ENCODE measurements at regions not wholly inside any gene's neighbourhood (a gene's known extent, or its start where the extent isn't known, plus 50 kb on each side); places are given as distances from the start of the nearest gene placed in this dataset.

- DNase-seq (ENCODE audit: extremely low spot score) = no peak
- TF ChIP-seq PKNOX1 (IDR thresholded peaks at IDR 0.05) (no peak), FOXK2 (IDR thresholded peaks at IDR 0.05) (no peak), BHLHE40 (IDR thresholded peaks at IDR 0.05; ENCODE audit: borderline replicate concordance) (no peak), SUZ12 (IDR thresholded peaks at IDR 0.05) (no peak), ZNF384 (IDR thresholded peaks at IDR 0.05) (no peak), TARDBP (IDR thresholded peaks at IDR 0.05) (no peak)
- POLR2A ChIA-PET = no interaction called here
- CTCF ChIA-PET = no interaction called here
Observed at GRCh38 chr12:84308211-84308610, 604.4 kb downstream of the SLC6A15 start.

GRCh38 chr12:84305144-84305543 is 607.5 kb downstream of the SLC6A15 start:
- CTCF ChIA-PET = no interaction called here
- no peak for DNase-seq (ENCODE audit: extremely low spot score)
- TF ChIP-seq FOXA1 (IDR thresholded peaks at IDR 0.05) = no peak
- TF ChIP-seq PKNOX1 (IDR thresholded peaks at IDR 0.05) = no peak
- no peak for TF ChIP-seq NFRKB (IDR thresholded peaks at IDR 0.05)
- no peak for TF ChIP-seq L3MBTL2 (conservative IDR thresholded peaks at IDR 0.05)
- no peak for TF ChIP-seq SUZ12 (IDR thresholded peaks at IDR 0.05)
- TF ChIP-seq CTBP1 (IDR thresholded peaks at IDR 0.05; ENCODE audit: borderline replicate concordance) = no peak
- no peak for TF ChIP-seq BHLHE40 (IDR thresholded peaks at IDR 0.05; ENCODE audit: borderline replicate concordance)
- TF ChIP-seq TARDBP (IDR thresholded peaks at IDR 0.05) = no peak
- no peak for TF ChIP-seq ELF4 (IDR thresholded peaks at IDR 0.05)
- TF ChIP-seq FOXM1 (IDR thresholded peaks at IDR 0.05; ENCODE audit: borderline replicate concordance) = no peak
- TF ChIP-seq LEF1 (IDR thresholded peaks at IDR 0.05; ENCODE audit: borderline replicate concordance) = no peak
- POLR2A ChIA-PET = no interaction called here

GRCh38 chr12:84294246-84294645 is 618.4 kb downstream of the SLC6A15 start:
- DNase-seq (ENCODE audit: extremely low spot score) = no peak
- no peak for TF ChIP-seq HDGF (IDR thresholded peaks at IDR 0.05; ENCODE audit: borderline replicate concordance)
- TF ChIP-seq CTBP1 (IDR thresholded peaks at IDR 0.05; ENCODE audit: borderline replicate concordance) = no peak
- TF ChIP-seq L3MBTL2 (conservative IDR thresholded peaks at IDR 0.05) = no peak
- TF ChIP-seq LEF1 (IDR thresholded peaks at IDR 0.05; ENCODE audit: borderline replicate concordance) = no peak
- TF ChIP-seq FOXM1 (IDR thresholded peaks at IDR 0.05; ENCODE audit: borderline replicate concordance) = no peak
- TF ChIP-seq SUZ12 (IDR thresholded peaks at IDR 0.05) = no peak
- no peak for TF ChIP-seq PKNOX1 (IDR thresholded peaks at IDR 0.05)
- TF ChIP-seq ELF4 (IDR thresholded peaks at IDR 0.05) = no peak
- TF ChIP-seq FOXK2 (IDR thresholded peaks at IDR 0.05) = no peak
- TF ChIP-seq NFRKB (IDR thresholded peaks at IDR 0.05) = no peak
- POLR2A ChIA-PET = no interaction called here
- CTCF ChIA-PET = no interaction called here

GRCh38 chr12:84290168-84290567 is 622.4 kb downstream of the SLC6A15 start:
- ChIA-PET CTCF (no interaction called here), POLR2A (no interaction called here)
- TF ChIP-seq LEF1 (IDR thresholded peaks at IDR 0.05; ENCODE audit: borderline replicate concordance) (no peak), SUZ12 (IDR thresholded peaks at IDR 0.05) (no peak), ARNT (IDR thresholded peaks at IDR 0.05) (no peak), TARDBP (IDR thresholded peaks at IDR 0.05) (no peak), FOXA1 (IDR thresholded peaks at IDR 0.05) (no peak), FOXM1 (IDR thresholded peaks at IDR 0.05; ENCODE audit: borderline replicate concordance) (no peak), BHLHE40 (IDR thresholded peaks at IDR 0.05; ENCODE audit: borderline replicate concordance) (no peak), PKNOX1 (IDR thresholded peaks at IDR 0.05) (no peak), L3MBTL2 (conservative IDR thresholded peaks at IDR 0.05) (no peak), ZNF384 (IDR thresholded peaks at IDR 0.05) (no peak), HDGF (IDR thresholded peaks at IDR 0.05; ENCODE audit: borderline replicate concordance) (no peak), SP1 (IDR thresholded peaks at IDR 0.05) (no peak), ELF4 (IDR thresholded peaks at IDR 0.05) (no peak), NFRKB (IDR thresholded peaks at IDR 0.05) (no peak), CTBP1 (IDR thresholded peaks at IDR 0.05; ENCODE audit: borderline replicate concordance) (no peak), FOXK2 (IDR thresholded peaks at IDR 0.05) (no peak)
- no peak for DNase-seq (ENCODE audit: extremely low spot score)

- POLR2A ChIA-PET = no interaction called here
- no peak for DNase-seq (ENCODE audit: extremely low spot score)
- CTCF ChIA-PET = no interaction called here
- TF ChIP-seq SP1 (IDR thresholded peaks at IDR 0.05) (no peak), PKNOX1 (IDR thresholded peaks at IDR 0.05) (no peak), ZNF384 (IDR thresholded peaks at IDR 0.05) (no peak), LEF1 (IDR thresholded peaks at IDR 0.05; ENCODE audit: borderline replicate concordance) (no peak), NFRKB (IDR thresholded peaks at IDR 0.05) (no peak), L3MBTL2 (conservative IDR thresholded peaks at IDR 0.05) (no peak), BHLHE40 (IDR thresholded peaks at IDR 0.05; ENCODE audit: borderline replicate concordance) (no peak), ELF4 (IDR thresholded peaks at IDR 0.05) (no peak), ARNT (IDR thresholded peaks at IDR 0.05) (no peak), CTBP1 (IDR thresholded peaks at IDR 0.05; ENCODE audit: borderline replicate concordance) (no peak), FOXA1 (IDR thresholded peaks at IDR 0.05) (no peak), FOXK2 (IDR thresholded peaks at IDR 0.05) (no peak), SUZ12 (IDR thresholded peaks at IDR 0.05) (no peak), HDGF (IDR thresholded peaks at IDR 0.05; ENCODE audit: borderline replicate concordance) (no peak), TARDBP (IDR thresholded peaks at IDR 0.05) (no peak), FOXM1 (IDR thresholded peaks at IDR 0.05; ENCODE audit: borderline replicate concordance) (no peak)
Observed at GRCh38 chr12:84277986-84278385, 634.6 kb downstream of the SLC6A15 start.
